Astrocyte (in vitro differentiated cells and primary cell): ENCODE measurements at regions not wholly inside any gene's neighbourhood (a gene's known extent, or its start where the extent isn't known, plus 50 kb on each side); places are given as distances from the start of the nearest gene placed in this dataset.

Experiments used
- EZH2 ChIP-seq: IDR thresholded peaks from 2 replicates; pipeline ENCODE4 v1.6.1; 2012; ENCODE audit warnings: mild to moderate bottlenecking, low read length, inconsistent platforms; ENCODE audit not compliant: insufficient read depth
- TF ChIP-seq, protein P1 (sequence below): IDR thresholded peaks from 2 replicates; pipeline ENCODE4 v1.5.1; 2011; ENCODE audit warnings: low read depth, mild to moderate bottlenecking, inconsistent platforms, low read length, moderate library complexity; ENCODE audit not compliant: insufficient read depth

GRCh38 chr5:120982351-120982750 is 518.3 kb downstream of the PRR16 start:
- no peak for TF ChIP-seq EZH2
- TF ChIP-seq, protein P1, sequence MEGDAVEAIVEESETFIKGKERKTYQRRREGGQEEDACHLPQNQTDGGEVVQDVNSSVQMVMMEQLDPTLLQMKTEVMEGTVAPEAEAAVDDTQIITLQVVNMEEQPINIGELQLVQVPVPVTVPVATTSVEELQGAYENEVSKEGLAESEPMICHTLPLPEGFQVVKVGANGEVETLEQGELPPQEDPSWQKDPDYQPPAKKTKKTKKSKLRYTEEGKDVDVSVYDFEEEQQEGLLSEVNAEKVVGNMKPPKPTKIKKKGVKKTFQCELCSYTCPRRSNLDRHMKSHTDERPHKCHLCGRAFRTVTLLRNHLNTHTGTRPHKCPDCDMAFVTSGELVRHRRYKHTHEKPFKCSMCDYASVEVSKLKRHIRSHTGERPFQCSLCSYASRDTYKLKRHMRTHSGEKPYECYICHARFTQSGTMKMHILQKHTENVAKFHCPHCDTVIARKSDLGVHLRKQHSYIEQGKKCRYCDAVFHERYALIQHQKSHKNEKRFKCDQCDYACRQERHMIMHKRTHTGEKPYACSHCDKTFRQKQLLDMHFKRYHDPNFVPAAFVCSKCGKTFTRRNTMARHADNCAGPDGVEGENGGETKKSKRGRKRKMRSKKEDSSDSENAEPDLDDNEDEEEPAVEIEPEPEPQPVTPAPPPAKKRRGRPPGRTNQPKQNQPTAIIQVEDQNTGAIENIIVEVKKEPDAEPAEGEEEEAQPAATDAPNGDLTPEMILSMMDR = no peak
